ENCODE measurements at regions not wholly inside any gene's neighbourhood (a gene's known extent, or its start where the extent isn't known, plus 50 kb on each side); places are given as distances from the start of the nearest gene placed in this dataset.

DNA sequence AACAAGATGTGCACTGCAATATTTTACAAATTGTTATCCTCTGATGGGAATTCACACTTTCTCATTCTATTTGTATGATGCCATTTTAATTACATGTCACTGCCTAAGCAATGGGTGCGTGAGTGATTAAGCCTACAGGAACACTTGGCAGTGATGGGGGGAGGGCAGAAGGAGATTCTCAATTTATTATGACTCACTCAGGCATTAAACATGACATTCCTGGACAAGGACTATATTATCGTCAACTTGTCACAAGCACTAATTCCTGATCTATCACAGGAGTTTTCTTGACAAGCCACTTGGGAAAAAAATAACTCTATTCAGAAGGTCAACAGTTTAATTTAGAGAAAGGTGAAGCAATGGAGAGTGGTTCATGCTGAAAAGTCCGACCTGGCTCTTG lies 556.8 kb downstream of the NSUN3 start:
- no peaks in the 10 kb centered on the region for H3K36me3 ChIP-seq (ENCODE audit: insufficient read depth, low read length)
- H4K20me1 ChIP-seq (ENCODE audit: insufficient read depth, low read length) = no peaks in the 10 kb centered on the region
- no peak for TF ChIP-seq CTCF (IDR thresholded peaks at IDR 0.05; ENCODE audit: insufficient read depth, low read depth, low read length)
- no peak for TF ChIP-seq EZH2 (IDR thresholded peaks at IDR 0.05; ENCODE audit: insufficient read depth, low read length)
- H3K4me1 Mint-ChIP-seq (ENCODE audit: low read depth, unreplicated experiment) = no peaks in the 10 kb centered on the region
- no peaks in the 10 kb centered on the region for H3K27me3 ChIP-seq (ENCODE audit: insufficient read depth, low read length)
- no peak overlapping the region for H2AFZ ChIP-seq (ENCODE audit: low read depth, low read length)
- H3K79me2 ChIP-seq (ENCODE audit: insufficient read depth, low read length) = no peaks in the 10 kb centered on the region
- H3K9ac ChIP-seq (ENCODE audit: low read length) = no peak overlapping the region
- FAIRE-seq = no peak
- no peak for DNase-seq (ENCODE audit: low read depth)
- H3K9me3 ChIP-seq (ENCODE audit: insufficient read depth, low read depth, low read length) = no peaks in the 10 kb centered on the region
- H3K4me2 ChIP-seq (ENCODE audit: low read length) = no peak overlapping the region
- H3K27me3 Mint-ChIP-seq (ENCODE audit: low read depth, unreplicated experiment) = no peaks in the 10 kb centered on the region
- H3K4me3 Mint-ChIP-seq (ENCODE audit: unreplicated experiment) = no peak overlapping the region
- H3K9me3 Mint-ChIP-seq (ENCODE audit: unreplicated experiment) = no peaks in the 10 kb centered on the region
- H3K4me3 ChIP-seq (ENCODE audit: insufficient read depth, low read depth, low read length) = no peak overlapping the region
- no peak overlapping the region for H3K27ac ChIP-seq (ENCODE audit: low read depth, low read length)
- H3K36me3 Mint-ChIP-seq (ENCODE audit: low read depth, unreplicated experiment) = no peaks in the 10 kb centered on the region
- H3K4me1 ChIP-seq (ENCODE audit: insufficient read depth, low read length) = no peaks in the 10 kb centered on the region
- H3K27ac Mint-ChIP-seq (ENCODE audit: unreplicated experiment) = no peak overlapping the region

DNA sequence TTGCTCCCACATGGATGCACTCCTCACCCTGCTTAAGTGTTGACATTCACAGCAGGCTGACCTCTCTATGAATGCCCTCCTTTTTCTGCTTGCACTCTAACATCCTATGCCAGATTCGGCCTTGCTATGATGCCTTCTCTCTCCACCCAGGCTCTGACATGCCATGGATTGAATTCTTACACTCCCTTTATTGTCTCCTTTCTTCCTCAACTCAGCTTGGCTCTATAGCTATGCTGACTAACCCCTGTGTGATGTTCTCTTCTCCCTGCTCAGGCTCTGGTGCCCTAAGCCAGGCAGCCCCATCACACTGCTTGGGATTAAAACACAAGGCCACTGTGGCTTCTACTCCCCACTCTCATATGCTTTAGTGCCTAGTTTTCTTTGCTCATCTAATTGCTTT lies 563.7 kb downstream of the NSUN3 start:
- H2AFZ ChIP-seq (ENCODE audit: low read depth, low read length) = no peak overlapping the region
- no peak for FAIRE-seq
- no peak overlapping the region for H3K4me3 Mint-ChIP-seq (ENCODE audit: unreplicated experiment)

More for the DNA sequence above, 563.7 kb downstream of the NSUN3 start:
- no peaks in the 10 kb centered on the region for H3K4me1 ChIP-seq (ENCODE audit: insufficient read depth, low read length)
- Mint-ChIP-seq H3K27me3 (ENCODE audit: low read depth, unreplicated experiment) (no peaks in the 10 kb centered on the region), H3K4me1 (ENCODE audit: low read depth, unreplicated experiment) (no peaks in the 10 kb centered on the region), H3K36me3 (ENCODE audit: low read depth, unreplicated experiment) (no peaks in the 10 kb centered on the region), H3K27ac (ENCODE audit: unreplicated experiment) (no peak overlapping the region), H3K9me3 (ENCODE audit: unreplicated experiment) (no peaks in the 10 kb centered on the region)
- H3K9ac ChIP-seq (ENCODE audit: low read length) = no peak overlapping the region
- H3K4me2 ChIP-seq (ENCODE audit: low read length) = no peak overlapping the region
- no peaks in the 10 kb centered on the region for H4K20me1 ChIP-seq (ENCODE audit: insufficient read depth, low read length)
- TF ChIP-seq EZH2 (IDR thresholded peaks at IDR 0.05; ENCODE audit: insufficient read depth, low read length) = no peak
- no peak for TF ChIP-seq CTCF (IDR thresholded peaks at IDR 0.05; ENCODE audit: insufficient read depth, low read depth, low read length)
- DNase-seq (ENCODE audit: low read depth) = no peak
- no peaks in the 10 kb centered on the region for H3K79me2 ChIP-seq (ENCODE audit: insufficient read depth, low read length)
- H3K4me3 ChIP-seq (ENCODE audit: insufficient read depth, low read depth, low read length) = no peak overlapping the region
- H3K27ac ChIP-seq (ENCODE audit: low read depth, low read length) = no peak overlapping the region
- no peaks in the 10 kb centered on the region for H3K27me3 ChIP-seq (ENCODE audit: insufficient read depth, low read length)
- H3K9me3 ChIP-seq (ENCODE audit: insufficient read depth, low read depth, low read length) = no peaks in the 10 kb centered on the region
- H3K36me3 ChIP-seq (ENCODE audit: insufficient read depth, low read length) = no peaks in the 10 kb centered on the region

Data from astrocyte (in vitro differentiated cells and primary cell).